IMR-90 (cell line): ENCODE measurements at regions not wholly inside any gene's neighbourhood (a gene's known extent, or its start where the extent isn't known, plus 50 kb on each side); places are given as distances from the start of the nearest gene placed in this dataset.

Source experiments
- ATAC-seq: fragments of 200-7000 bp; cut with Tn5 transposase; 2 replicates; pipeline ENCODE4 v1.9.1; 2020; ENCODE audit warnings: low read depth, mild to moderate bottlenecking, moderate library complexity
- BruUV-seq: library from RNA; stranded (reverse); fragments of 400-500 nt; replicated peaks from 2 replicates; lab custom pipeline; 2021; lab: Mats Ljungman, UMichigan
- CTCF ChIA-PET: fragments of 300-600 bp; formaldehyde crosslinking; extraction: SDS; loops from one replicate; lab custom pipeline; 2021; ENCODE audit warnings: antibody characterized with exemption; lab: Yijun Ruan, JAX
- POLR2A ChIA-PET: fragments of 300-600 bp; sonication (Branson Sonifier 250); formaldehyde crosslinking; loops from one replicate; lab custom pipeline; 2022; ENCODE audit warnings: antibody characterized with exemption; ENCODE audit not compliant: unreplicated experiment; lab: Charles Lee
- DNase-seq: peaks from one replicate; pipeline ENCODE4 v3.0.0; 2013
- H2AFZ ChIP-seq: replicated peaks from 2 replicates; pipeline ENCODE3; 2013; ENCODE audit warnings: low read length, mild to moderate bottlenecking; ENCODE audit not compliant: poor library complexity
- H2AK5ac ChIP-seq: 2 replicates; pipeline ENCODE4 v1.6.1; 2013; ENCODE audit warnings: low read depth, low read length, inconsistent platforms
- H2AK9ac ChIP-seq: replicated peaks from 2 replicates; pipeline ENCODE3; 2013; ENCODE audit warnings: mild to moderate bottlenecking, low read depth, low read length, moderate library complexity; ENCODE audit not compliant: poor library complexity
- H2BK120ac ChIP-seq: 2 replicates; pipeline ENCODE4 v1.6.1; 2013; ENCODE audit warnings: low read depth, low read length, inconsistent platforms
- H2BK15ac ChIP-seq: 3 replicates; pipeline ENCODE4 v1.6.1; 2013; ENCODE audit warnings: low read depth, low read length, inconsistent platforms
- H2BK20ac ChIP-seq: 2 replicates; pipeline ENCODE4 v1.6.1; 2013; ENCODE audit warnings: low read depth, mild to moderate bottlenecking, inconsistent platforms, low read length, moderate library complexity
- H2BK5ac ChIP-seq: 2 replicates; pipeline ENCODE4 v1.6.1; 2013; ENCODE audit warnings: mild to moderate bottlenecking, low read depth, low read length, inconsistent platforms; ENCODE audit not compliant: poor library complexity, severe bottlenecking
- H3K14ac ChIP-seq: replicated peaks from 2 replicates; pipeline ENCODE4 v1.6.1; 2013; ENCODE audit warnings: low read depth, low read length, inconsistent platforms
- H3K18ac ChIP-seq: 2 replicates; pipeline ENCODE4 v1.6.1; 2013; ENCODE audit warnings: low read depth, low read length, control low read depth
- H3K23ac ChIP-seq: 2 replicates; pipeline ENCODE4 v1.6.1; 2013; ENCODE audit warnings: low read depth, low read length, inconsistent platforms
- H3K27ac ChIP-seq: 2 replicates; pipeline ENCODE4 v1.5.1; 2013; ENCODE audit warnings: mild to moderate bottlenecking, control low read depth, low read length; ENCODE audit not compliant: insufficient read depth
- H3K27me3 ChIP-seq: 2 replicates; pipeline ENCODE4 v1.6.1; 2013; ENCODE audit warnings: low read length; ENCODE audit not compliant: control insufficient read depth, insufficient read depth
- H3K36me3 ChIP-seq: 2 replicates; pipeline ENCODE4 v1.6.1; 2013; ENCODE audit warnings: low read length, mixed read lengths; ENCODE audit not compliant: control insufficient read depth, insufficient read depth
- H3K4ac ChIP-seq: 2 replicates; pipeline ENCODE4 v1.6.1; 2013; ENCODE audit warnings: low read depth, low read length, inconsistent platforms
- H3K4me1 ChIP-seq: 2 replicates; pipeline ENCODE4 v1.6.1; 2013; ENCODE audit warnings: low read length, mixed read lengths; ENCODE audit not compliant: control insufficient read depth, insufficient read depth
- H3K4me2 ChIP-seq: 2 replicates; pipeline ENCODE4 v1.6.1; 2013; ENCODE audit warnings: low read depth, mild to moderate bottlenecking, control low read depth, low read length, moderate library complexity
- H3K4me3 ChIP-seq: 2 replicates; pipeline ENCODE4 v1.5.1; 2013; ENCODE audit warnings: low read depth, mild to moderate bottlenecking, control low read depth, low read length, moderate library complexity; ENCODE audit not compliant: insufficient read depth
- H3K56ac ChIP-seq: 2 replicates; pipeline ENCODE4 v1.6.1; 2013; ENCODE audit warnings: low read length, inconsistent platforms; ENCODE audit not compliant: insufficient read depth; ENCODE audit errors: extremely low read depth
- H3K79me1 ChIP-seq, 2 experiments: 2 replicates each; pipeline ENCODE4 v1.6.1; 2013; ENCODE audit warnings: low read length in 2 of 2, inconsistent platforms in 1 of 2, low read depth in 1 of 2
- H3K9ac ChIP-seq: 2 replicates; pipeline ENCODE4 v1.6.1; 2013; ENCODE audit warnings: low read depth, low read length, control low read depth
- H3K9me1 ChIP-seq: 2 replicates; pipeline ENCODE4 v1.6.1; 2013; ENCODE audit warnings: low read length, inconsistent platforms; ENCODE audit not compliant: insufficient read depth
- H3K9me3 ChIP-seq: 2 replicates; pipeline ENCODE4 v1.6.1; 2013; ENCODE audit warnings: low read length; ENCODE audit not compliant: control insufficient read depth, insufficient read depth
- H4K20me1 ChIP-seq: 2 replicates; pipeline ENCODE4 v1.6.1; 2013; ENCODE audit warnings: low read length, inconsistent platforms; ENCODE audit not compliant: insufficient read depth
- H4K5ac ChIP-seq: 2 replicates; pipeline ENCODE4 v1.6.1; 2013; ENCODE audit warnings: mild to moderate bottlenecking, low read depth, low read length, control low read depth
- H4K8ac ChIP-seq, 2 experiments: 2 replicates each; pipeline ENCODE4 v1.6.1; 2013; ENCODE audit warnings: low read depth in 2 of 2, low read length in 2 of 2, control low read depth in 1 of 2, inconsistent platforms in 1 of 2
- H4K91ac ChIP-seq: 2 replicates; pipeline ENCODE4 v1.6.1; 2013; ENCODE audit warnings: low read depth, low read length, inconsistent platforms; ENCODE audit not compliant: insufficient read depth
- BHLHE40 ChIP-seq: fragments of 150-350 bp; IDR thresholded peaks from 2 replicates; pipeline ENCODE4 v1.6.1; 2016; ENCODE audit warnings: mild to moderate bottlenecking, low read depth, low read length
- CTCF ChIP-seq: conservative IDR thresholded peaks from 2 replicates; pipeline ENCODE4 v1.5.1; 2012; ENCODE audit warnings: mild to moderate bottlenecking, low read depth, low read length, improper control_type of control experiment
- ELK1 ChIP-seq: fragments of 150-350 bp; IDR thresholded peaks from 2 replicates; pipeline ENCODE4 v1.6.1; 2016; ENCODE audit warnings: low read depth, mild to moderate bottlenecking, low read length, moderate library complexity, borderline replicate concordance
- MAFK ChIP-seq: IDR thresholded peaks from 2 replicates; pipeline ENCODE4 v1.6.1; 2012; ENCODE audit warnings: low read depth, low read length, improper control_type of control experiment
- MAZ ChIP-seq: IDR thresholded peaks from 2 replicates; pipeline ENCODE4 v1.6.1; 2012; ENCODE audit warnings: low read depth, mild to moderate bottlenecking, low read length, improper control_type of control experiment, moderate library complexity, borderline replicate concordance
- MXI1 ChIP-seq: IDR thresholded peaks from 2 replicates; pipeline ENCODE4 v1.6.1; 2012; ENCODE audit warnings: low read depth, mild to moderate bottlenecking, low read length, moderate library complexity, borderline replicate concordance
- NFE2L2 ChIP-seq: fragments of 150-350 bp; IDR thresholded peaks from 2 replicates; pipeline ENCODE4 v1.6.1; 2016; ENCODE audit warnings: low read depth, mild to moderate bottlenecking, low read length
- RAD21 ChIP-seq: IDR thresholded peaks from 2 replicates; pipeline ENCODE4 v1.6.1; 2012; ENCODE audit warnings: low read length, improper control_type of control experiment
- RFX5 ChIP-seq: IDR thresholded peaks from 2 replicates; pipeline ENCODE4 v1.8.0; 2012; ENCODE audit warnings: low read depth, mild to moderate bottlenecking, low read length, moderate library complexity
- SMC3 ChIP-seq: fragments of 150-350 bp; IDR thresholded peaks from 2 replicates; pipeline ENCODE4 v1.6.1; 2016; ENCODE audit warnings: low read depth, mild to moderate bottlenecking, antibody characterized with exemption, low read length, moderate library complexity
- USF2 ChIP-seq: fragments of 150-350 bp; IDR thresholded peaks from 2 replicates; pipeline ENCODE4 v1.6.1; 2017; ENCODE audit warnings: mild to moderate bottlenecking, antibody characterized with exemption, low read length, low read depth
- WGBS, 2 experiments: methylation state at CpG; one replicate each; pipeline versions ENCODE4 v1.1.5 to v1.1.7; 2013; ENCODE audit warnings: missing lambda C conversion rate in 2 of 2; ENCODE audit not compliant: insufficient read length in 1 of 2; ENCODE audit errors: extremely low coverage in 2 of 2; 5-methylcytosine and 5-hydroxymethylcytosine counted together
- dilution Hi-C: fragments of 300-500 bp; cut with HindIII; formaldehyde crosslinking; loops from one replicate; pipeline ENCODE4 v1.14.3; 2018; ENCODE audit warnings: low sequenced_read_pairs; ENCODE audit not compliant: unreplicated experiment
- in situ Hi-C: fragments of 300-500 bp; cut with MboI; formaldehyde crosslinking; loops from 3 replicates; pipeline ENCODE4 v1.14.3; 2019; ENCODE audit warnings: low sequenced_read_pairs, inconsistent platforms, mixed read lengths
- intact Hi-C: fragments of 100-400 bp; cut with micrococcal nuclease; formaldehyde crosslinking; loops from 2 replicates; pipeline ENCODE4 v1.10.0; 2022

- H3K4me1 ChIP-seq: no peaks in the 10 kb centered on the region
- no peak for ATAC-seq
- ChIA-PET CTCF (no interaction called here), POLR2A (no interaction called here)
- H3K4me3 ChIP-seq: no peak overlapping the region
- no peak overlapping the region for H3K23ac ChIP-seq
- H3K36me3 ChIP-seq: no peaks in the 10 kb centered on the region
- DNase-seq: no peak
- no peak overlapping the region for H4K8ac ChIP-seq
- no peaks in the 10 kb centered on the region for H3K27me3 ChIP-seq
- H3K9ac ChIP-seq: no peak overlapping the region
- H3K56ac ChIP-seq: no peak overlapping the region
- no peaks in the 10 kb centered on the region for H4K20me1 ChIP-seq
- in situ Hi-C loops: no loop called here
- H2AFZ ChIP-seq: no peak overlapping the region
- no peak for TF ChIP-seq MAZ
- TF ChIP-seq CTCF: no peak
- TF ChIP-seq ELK1: no peak
- TF ChIP-seq RAD21: no peak
- TF ChIP-seq BHLHE40: no peak
- TF ChIP-seq NFE2L2: no peak
- no peak for TF ChIP-seq MXI1
- no peak for TF ChIP-seq USF2
- TF ChIP-seq RFX5: no peak
- TF ChIP-seq SMC3: no peak
- no peak for TF ChIP-seq MAFK
- no TSS peak for BruUV-seq
- no peak overlapping the region for H2BK5ac ChIP-seq
- H4K91ac ChIP-seq: no peak overlapping the region
- H4K5ac ChIP-seq: no peak overlapping the region
- H3K9me1 ChIP-seq: no peaks in the 10 kb centered on the region
- H3K18ac ChIP-seq: no peak overlapping the region
- H2BK20ac ChIP-seq: no peak overlapping the region
- dilution Hi-C loops: no loop called here
- no peak overlapping the region for H2BK15ac ChIP-seq
- H3K14ac ChIP-seq: no peak overlapping the region
- WGBS, 2 experiments: no CpG with 5 or more reads among the region's 1 CpG
- no peak overlapping the region for H2AK5ac ChIP-seq
- no peak overlapping the region for H3K4ac ChIP-seq
- no peak overlapping the region for H3K4me2 ChIP-seq
- H2BK120ac ChIP-seq: no peak overlapping the region
- intact Hi-C loops: no loop called here
- no peaks in the 10 kb centered on the region for H3K79me1 ChIP-seq
- H3K9me3 ChIP-seq: peaks cover 22% of the 10 kb centered on the region
- H3K27ac ChIP-seq: no peak overlapping the region
- H2AK9ac ChIP-seq: no peak overlapping the region
Measured at GRCh38 chr10:117751259-117751658, 208.7 kb downstream of the EMX2 start.
